H54 (cell line): ENCODE measurements at regions not wholly inside any gene's neighbourhood (a gene's known extent, or its start where the extent isn't known, plus 50 kb on each side); places are given as distances from the start of the nearest gene placed in this dataset.

Source experiments
- DNase-seq: peaks from one replicate; pipeline ENCODE4 v3.0.0; 2011; ENCODE audit warnings: low spot score, mixed read lengths; ENCODE audit not compliant: insufficient read length
- FAIRE-seq: peaks from 3 replicates; lab custom pipeline; 2011; peaks lifted over from hg19 to GRCh38; lab: Jason Lieb, UNC
- POLR2A ChIP-seq: IDR thresholded peaks from 2 replicates; pipeline ENCODE4 v1.6.1; 2011; ENCODE audit warnings: low read depth, mild to moderate bottlenecking, low read length

DNA sequence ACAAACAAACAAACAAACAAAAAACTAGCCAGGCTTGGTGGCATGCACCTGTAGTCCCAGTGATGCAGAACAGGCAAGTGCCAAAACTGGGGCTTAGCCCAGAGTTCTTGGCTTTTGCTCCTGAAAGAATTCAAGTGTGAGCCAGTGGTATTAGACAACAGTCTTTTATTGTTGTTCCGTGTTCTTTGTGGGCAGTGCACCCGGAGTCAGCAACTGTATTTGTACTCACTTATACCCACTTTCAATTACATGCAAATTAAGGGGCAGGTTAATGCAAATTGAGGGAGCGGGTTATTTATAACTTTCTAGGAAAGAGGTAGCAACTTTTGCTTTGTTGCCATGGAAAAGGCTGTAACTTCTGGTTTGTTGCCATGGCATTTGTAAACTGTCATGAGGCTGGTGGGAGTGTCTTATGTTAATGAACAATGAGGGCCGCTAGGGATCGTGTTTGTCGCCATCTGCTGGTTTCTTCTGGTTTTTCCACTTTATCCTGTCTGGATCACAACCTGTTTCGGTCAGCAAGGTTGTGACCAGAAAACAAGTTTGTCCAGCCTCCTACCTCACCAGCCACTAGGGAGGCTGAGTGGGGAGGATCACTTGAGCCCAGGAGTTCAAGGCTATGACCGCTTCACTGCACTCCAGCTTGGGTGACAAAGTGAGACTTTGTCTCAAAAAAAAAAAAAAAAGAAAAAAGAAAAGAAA lies 88.8 kb upstream of the ESX1 start:
- peak; percentile 81 for FAIRE-seq
- TF ChIP-seq POLR2A, result no peak
- peak; percentile 8 for DNase-seq

DNA sequence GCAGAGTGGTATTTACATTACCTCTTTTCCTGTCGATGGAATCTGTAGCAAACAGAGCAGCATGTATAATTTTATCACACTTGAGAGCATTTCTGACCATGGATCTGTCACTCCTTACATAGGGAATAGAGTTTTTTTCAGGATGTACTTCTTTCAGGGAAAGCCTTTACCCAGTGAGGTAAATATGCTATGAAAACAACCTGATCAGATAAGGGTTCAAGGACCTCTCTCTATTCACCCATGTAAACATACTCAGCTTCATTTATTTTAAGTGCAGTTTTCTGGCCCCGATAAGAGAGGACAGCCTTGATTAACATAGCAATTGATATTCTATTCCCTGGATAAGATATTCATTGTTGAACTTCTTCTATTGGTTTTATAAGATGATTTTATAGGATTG lies 87.3 kb upstream of the ESX1 start:
- FAIRE-seq (no peak), DNase-seq (no peak)
- TF ChIP-seq POLR2A, result no peak

DNA sequence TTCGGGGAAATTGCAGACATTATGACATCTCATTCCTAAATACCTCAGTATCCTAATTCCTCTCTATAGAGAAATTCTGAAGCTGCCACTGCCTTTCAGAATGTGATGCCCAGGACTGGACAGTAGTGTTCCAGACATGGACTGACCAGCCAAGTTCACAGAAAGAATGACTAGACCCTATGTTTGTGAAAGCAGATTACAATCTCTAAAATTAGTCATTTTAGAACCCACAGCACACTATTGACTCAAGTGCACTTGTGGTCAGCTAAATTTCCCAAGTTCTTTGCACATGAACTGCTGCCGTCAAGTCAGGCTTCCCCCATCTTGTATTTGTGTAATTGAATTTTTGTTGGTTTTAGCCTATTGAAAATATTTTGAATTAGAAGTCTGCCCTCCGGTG lies 81.0 kb upstream of the ESX1 start:
- FAIRE-seq (peak; percentile 64), DNase-seq (peak; percentile 19)
- TF ChIP-seq POLR2A, result no peak

DNA sequence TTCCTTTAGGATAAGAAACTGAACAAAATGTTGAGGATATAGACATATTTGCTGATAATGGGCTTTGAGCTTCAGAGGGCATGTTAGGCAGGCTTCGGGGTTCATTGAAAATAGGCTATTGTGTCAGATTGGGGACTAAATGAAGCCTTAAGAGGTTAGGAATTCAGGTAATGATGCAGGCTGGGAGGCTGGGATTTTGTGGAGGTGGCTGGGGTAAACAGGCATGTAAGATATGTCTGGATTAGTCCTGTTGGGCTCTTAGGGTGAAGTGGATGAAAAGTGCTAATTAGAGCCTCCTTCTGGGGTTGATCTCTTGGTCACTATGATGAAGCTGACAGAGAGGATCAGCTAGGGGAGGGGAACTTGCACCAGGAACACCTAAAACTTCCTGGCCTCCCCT lies 80.2 kb upstream of the ESX1 start:
- DNase-seq (no peak), FAIRE-seq (no peak)
- no peak for TF ChIP-seq POLR2A

DNA sequence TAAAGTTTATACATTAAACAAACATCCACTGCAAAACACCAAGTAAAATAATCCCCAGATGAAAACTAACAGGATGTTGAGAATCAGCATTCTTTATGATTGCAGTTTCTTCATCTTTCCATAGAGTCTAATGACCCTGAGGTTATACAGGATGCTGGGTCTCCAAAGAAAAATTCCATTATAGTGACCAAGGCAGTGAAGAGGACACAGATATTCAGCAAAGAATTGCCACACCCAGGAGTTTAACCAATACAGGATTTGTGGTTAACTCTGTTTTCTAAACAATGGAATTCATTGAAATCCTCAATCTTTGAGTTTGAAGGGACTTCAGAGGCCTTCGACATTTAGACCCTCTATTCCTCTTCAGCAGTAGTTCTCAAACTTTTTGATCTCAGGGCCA lies 76.2 kb upstream of the ESX1 start:
- FAIRE-seq (no peak), DNase-seq (no peak)
- TF ChIP-seq POLR2A, result no peak

DNA sequence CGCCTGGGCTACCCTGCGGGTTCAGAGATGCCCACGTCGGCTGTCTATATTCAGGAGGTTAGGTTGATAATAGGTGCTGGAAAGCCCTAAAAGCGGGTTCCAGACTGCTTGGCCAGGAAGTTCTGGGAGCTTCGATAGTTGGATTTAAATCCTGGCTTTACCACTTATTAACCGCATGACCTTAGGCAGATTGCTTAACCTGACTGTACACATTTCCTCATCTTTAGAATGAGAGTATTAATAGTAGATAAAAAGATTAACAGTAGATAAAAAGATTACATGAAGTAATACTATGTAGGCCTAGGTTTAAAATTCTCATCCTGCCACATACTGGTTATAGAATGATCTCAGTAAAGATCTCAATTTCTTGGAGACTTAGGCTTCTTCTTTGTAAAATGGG lies 75.0 kb upstream of the ESX1 start:
- no peak for FAIRE-seq
- no peak for TF ChIP-seq POLR2A
- no peak for DNase-seq

DNA sequence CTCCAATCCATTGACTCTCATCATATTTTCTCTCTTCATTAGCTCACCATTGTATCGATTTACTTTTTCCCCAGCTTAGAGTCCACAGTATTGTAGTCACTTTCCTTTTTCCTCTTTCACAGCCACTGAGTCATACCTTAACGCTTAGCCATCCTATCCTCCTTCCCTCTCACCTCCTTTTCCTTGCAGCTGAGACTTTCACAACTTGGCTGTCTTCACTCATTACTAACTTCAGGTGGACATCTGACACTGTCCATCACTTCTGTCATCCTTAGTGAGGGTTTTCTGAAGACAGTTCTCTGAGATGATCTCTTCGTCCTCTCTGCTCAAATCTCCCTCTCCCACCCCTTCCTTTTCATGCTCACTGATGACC lies 70.5 kb upstream of the ESX1 start:
- FAIRE-seq, result peak; percentile 78
- DNase-seq, result no peak
- TF ChIP-seq POLR2A, result no peak

DNA sequence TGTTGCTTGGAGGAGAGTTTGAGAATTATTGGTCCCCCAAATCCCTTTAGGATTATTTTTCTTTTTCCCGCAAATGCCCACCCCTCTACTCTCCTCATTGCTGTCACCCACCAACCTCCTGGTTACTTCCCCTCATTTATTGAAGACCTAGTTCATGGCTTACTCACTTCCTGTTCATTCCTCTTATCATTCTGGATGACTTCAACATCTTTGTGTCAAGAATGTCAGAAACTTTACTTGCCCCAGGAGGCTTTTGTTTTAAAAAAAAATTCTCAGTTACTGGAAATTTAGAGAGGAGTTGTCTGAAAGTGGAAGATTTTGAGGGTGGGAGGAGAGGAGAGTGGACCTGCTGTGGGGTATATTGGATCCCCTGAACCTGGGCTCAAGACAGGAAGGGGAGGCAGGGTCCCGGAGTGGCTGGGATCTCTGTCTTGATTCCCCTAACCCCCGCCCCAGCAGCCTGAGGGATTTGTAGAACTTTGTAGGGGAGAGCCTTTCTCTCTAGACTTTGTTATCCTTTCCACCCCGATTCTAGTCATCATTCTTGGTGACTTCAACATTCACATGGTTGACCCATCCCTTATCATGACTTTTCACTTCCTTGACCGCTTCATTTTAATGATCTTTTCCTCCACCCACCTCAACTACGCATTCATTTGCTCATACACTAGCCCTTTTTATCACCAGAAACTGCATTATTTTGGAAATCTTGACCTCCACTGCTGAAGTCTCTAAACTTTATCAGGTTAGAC lies 69.9 kb upstream of the ESX1 start:
- DNase-seq (no peak), FAIRE-seq (no peak)
- no peak for TF ChIP-seq POLR2A

DNA sequence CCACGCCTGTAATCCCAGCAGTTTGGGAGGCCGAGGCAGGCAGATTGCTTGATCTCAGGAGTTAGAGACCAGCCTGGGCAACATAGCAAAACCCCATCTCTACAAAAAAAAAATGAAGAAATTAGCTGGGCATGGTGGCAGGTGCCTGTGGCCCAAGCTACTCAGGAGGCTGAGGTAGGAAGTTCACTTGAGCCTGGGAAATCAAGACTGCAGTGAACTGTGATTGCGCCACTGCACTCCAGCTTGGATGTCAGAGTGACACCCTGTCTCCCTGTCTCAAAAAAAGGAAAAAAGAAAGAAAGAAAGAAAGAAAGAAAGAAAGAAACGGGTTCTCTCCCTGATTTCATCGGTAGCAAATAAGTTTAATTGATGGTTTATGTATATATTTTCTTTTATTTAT lies 64.6 kb upstream of the ESX1 start:
- TF ChIP-seq POLR2A, result no peak
- no peak for DNase-seq
- FAIRE-seq, result no peak

DNA sequence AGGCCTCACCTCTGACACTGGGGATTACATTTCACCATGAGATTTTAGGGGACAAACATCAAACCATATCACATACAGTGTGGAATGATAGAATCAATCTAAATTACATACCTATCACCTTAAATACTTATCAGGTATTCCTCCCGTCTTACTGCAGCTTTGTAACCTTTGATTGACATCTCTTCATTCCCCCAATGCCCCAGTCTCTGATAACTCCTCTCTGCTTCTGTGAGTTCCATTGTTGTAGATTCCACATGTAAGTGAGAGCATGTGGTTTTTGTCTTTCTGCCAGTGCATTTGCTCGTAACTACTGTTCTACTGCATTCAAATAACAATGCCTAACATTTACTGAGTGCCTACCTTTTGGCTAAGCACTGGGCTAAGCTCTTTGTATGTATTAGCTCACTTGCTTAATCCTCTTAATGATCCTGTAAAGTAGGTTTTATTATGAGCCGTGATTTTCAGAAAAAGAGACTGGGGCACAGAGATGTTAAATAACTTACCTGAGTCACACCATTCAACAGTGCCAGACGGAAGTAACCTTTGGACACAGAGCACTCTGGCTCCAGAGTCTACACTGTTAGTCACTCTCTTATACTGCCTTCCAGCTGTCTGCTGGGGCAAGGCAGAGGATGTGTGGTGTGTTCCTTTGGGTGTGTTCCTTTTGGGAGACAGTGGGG lies 63.7 kb upstream of the ESX1 start:
- DNase-seq (no peak), FAIRE-seq (peak; percentile 98)
- TF ChIP-seq POLR2A, result no peak

DNA sequence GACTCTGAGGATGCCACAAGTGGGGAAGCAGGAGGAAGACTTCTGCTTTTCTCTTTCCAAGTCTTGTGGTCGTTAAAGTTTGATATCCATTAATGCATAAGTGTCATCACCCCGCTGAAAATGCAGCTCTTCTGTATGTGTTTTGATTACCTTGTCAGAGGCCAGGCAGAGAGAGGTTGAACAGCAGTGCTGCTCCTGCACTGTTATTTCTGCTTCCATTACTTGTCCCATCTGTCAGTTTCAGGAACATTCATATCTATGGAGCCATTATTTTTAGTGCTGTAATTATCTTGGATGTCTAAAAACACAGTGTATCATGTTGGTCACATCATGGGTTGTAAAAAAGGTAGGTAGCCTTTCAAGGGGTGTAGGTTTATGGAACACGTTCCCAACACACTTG lies 62.0 kb upstream of the ESX1 start:
- FAIRE-seq, result no peak
- no peak for TF ChIP-seq POLR2A
- DNase-seq, result no peak

DNA sequence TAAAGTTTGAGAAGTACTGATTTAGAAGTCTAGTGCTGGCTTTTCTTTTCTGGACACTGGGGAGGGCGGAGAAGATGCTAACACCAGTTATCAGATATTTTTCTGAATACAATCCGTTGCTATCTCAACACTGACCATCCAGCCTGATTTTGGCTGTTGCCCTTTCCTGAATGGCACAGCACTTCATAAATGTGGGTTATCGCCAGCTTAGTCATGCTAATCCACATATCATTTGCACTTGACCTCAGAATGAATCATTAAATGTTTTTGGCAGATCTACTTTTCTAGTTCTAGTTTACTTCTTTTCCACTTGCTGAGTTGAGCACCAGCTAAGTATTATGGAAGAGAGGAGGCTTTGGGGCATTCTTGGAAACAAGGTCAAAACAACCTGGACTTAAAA lies 60.8 kb upstream of the ESX1 start:
- FAIRE-seq (peak; percentile 97), DNase-seq (no peak)
- TF ChIP-seq POLR2A, result no peak

DNA sequence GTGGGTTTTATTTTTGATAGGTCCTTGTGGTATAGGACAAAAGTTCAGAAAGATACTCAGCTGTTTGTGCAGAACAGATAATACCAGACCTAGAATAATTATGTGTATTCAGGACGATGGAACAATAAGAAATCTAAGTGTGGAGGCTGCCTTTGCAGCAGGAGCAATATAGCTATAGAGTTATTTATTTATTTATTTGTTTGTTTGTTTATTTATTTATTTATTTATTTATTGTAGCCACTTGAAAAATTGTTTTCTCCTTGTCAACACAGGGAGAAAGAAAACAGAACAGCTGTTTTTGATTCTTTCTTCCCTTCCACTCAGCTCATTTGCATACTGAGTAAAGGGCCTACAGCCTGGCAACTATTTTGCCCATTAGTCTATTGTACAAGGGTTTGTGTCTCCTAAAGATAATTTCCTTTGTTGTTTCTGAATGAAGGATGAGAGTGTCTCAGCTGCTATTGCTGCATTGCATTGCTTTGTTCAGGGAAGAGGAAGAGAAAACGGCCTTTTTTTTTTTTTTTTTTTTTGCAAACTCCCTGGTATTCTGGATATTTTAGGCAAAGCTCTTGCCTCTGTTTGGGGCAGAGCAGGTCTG lies 56.0 kb upstream of the ESX1 start:
- no peak for TF ChIP-seq POLR2A
- FAIRE-seq, result no peak

DNA sequence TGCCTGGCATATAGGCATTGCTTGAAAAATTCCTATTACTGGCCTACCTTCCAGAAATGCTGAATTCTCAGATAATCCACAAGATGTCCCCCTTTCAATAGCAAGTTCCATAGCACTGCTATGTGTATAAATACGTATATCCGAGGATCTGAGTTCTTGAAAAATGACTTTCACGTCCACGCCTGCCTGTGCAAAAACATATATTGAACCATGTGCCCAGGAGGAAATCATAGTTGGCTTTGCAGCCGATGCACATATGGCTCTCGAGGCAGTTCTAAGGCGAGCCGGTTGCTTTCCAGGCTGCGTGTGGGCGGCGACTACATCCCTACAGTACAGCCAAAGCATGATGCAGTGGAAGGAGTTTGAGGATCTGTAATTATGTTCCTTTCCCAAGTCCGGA lies 55.4 kb upstream of the ESX1 start:
- no peak for DNase-seq
- no peak for TF ChIP-seq POLR2A
- FAIRE-seq, result peak; percentile 85

More for the DNA sequence above, 56.0 kb upstream of the ESX1 start:
- DNase-seq, result no peak
